GM21526 (cell line): ENCODE measurements at regions not wholly inside any gene's neighbourhood (a gene's known extent, or its start where the extent isn't known, plus 50 kb on each side); places are given as distances from the start of the nearest gene placed in this dataset.
"Not testable (repeated sequence)": the region's sequence is repeated elsewhere in the genome, so short reads cannot be mapped to it uniquely, and the experiment has no call there.

Experiments used
- ATAC-seq: cut with Tn5 transposase; IDR thresholded peaks from one replicate; pipeline ENCODE4 v1.9.1; 2021; ENCODE audit warnings: moderate library complexity; ENCODE audit not compliant: unreplicated experiment, low FRiP score

DNA sequence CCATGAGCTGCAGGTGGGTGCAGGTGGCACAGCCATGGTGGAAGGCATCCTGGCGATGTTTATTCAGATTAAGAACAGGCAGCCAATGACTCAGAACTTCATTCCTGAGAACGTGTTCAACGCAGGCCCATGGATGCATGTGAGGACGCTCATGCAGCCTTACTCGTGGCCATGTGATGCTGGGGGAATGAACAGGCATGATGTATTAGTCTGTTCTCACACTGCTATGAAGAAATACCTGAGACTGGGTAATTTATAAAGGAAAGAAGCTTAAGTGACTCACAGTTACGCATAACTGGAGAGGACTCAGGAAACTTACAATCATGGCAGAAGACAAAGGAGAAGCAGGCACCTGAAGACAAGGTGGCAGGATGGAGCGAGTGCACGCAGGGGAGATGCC, 146.6 kb downstream of the RNASET2 start:
- no peak for ATAC-seq

DNA sequence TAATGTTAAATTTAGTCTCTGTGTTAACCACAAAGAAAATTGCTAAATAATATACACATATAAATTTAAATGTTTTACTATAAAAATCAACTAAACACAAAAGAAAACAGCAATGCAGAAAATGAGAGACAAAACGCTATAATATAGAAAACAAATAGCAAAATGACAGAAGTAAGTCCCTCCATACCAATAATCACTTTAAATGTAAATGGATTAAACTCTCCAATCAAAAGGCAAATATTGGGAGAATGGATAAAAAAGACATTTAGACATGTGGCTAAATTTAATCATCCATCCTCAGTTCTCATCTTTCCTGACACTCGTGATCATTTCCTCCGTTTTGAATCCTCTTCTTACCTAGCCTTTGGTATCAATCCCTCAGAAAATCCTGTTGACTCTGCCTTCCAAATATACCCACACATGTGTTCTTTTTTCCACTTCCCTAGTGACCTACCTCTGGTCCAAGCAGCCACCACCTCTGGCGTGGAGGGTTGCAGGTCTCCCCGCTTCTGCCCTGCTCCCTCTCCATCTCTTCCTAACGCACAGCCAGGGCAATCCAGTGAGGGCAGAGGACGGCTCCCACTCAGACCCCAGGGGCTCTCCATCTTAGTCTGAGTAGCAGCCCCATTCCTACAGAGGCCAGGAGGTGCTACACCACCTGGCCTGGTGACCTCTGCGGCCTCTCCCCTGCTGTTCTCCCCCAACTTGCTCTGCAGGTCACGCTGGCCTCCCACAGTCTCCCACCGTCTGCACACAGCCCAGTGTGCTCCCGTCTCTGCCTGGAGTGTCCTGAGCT, 149.2 kb downstream of the RNASET2 start:
- no peak for ATAC-seq

DNA sequence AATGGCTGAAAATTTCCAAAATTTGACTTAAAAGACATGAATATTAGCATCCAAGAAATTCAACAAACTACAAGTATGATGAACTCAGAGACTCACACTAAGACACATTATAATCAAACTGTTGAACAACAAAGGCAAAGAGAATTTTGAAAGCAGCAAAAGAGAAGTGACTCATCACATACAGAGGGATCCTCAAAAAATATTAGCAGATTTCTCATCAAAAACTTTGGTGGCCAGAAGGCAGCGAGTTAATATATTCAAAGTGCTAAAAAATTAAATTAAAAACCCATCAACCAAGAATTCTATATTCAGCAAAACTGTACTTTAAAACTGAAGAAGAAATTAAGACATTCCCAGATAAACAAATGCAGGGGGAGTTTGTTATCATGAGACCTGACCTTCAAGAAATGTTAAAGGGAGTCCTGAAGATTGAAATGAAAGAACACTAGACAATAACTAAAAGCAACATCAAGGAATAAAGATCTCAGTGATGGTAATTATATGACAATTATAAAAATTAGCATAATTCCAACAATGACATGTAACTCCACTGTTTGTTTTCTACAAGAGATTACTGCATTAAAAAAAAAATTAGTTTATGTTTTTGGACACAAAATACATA, 150.0 kb downstream of the RNASET2 start:
- ATAC-seq, result no peak

DNA sequence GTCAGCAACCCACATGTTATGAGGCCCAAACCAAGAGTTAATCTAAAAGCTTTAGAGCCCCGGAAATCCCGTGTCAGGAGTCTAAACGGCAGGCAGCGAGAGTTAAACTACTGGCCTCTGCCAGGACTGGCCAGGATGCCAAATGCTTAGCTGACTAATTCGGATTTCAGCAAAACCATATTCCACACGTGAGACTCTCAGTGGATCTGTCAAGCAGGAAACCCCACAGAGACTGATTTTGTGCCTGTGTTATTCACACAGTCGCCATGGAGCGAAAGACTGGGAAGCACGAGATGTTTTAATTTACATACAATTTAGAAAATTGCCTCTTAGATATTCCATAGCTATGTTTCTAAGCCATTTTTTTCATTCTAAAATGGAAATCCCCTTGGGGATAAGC, 152.9 kb downstream of the RNASET2 start:
- no peak for ATAC-seq

DNA sequence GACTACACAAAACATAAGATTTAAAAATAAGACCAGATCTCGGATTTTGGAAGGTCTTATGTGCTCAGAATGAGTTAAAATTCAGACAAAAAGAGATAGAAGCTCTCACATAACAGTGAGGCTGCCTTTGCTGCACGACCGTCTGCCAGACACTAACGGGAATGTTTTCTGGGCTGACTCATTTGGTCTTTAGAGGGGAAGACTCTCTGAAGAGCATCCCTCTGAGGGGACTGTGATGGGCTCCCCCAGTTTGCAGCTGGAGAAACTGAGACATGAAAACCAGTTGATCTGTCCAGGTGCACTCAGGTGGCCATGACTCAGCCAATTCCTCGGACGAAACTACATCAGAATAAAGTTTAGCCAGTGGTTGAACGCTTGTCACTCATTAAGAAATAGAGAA, 153.9 kb downstream of the RNASET2 start:
- no peak for ATAC-seq

DNA sequence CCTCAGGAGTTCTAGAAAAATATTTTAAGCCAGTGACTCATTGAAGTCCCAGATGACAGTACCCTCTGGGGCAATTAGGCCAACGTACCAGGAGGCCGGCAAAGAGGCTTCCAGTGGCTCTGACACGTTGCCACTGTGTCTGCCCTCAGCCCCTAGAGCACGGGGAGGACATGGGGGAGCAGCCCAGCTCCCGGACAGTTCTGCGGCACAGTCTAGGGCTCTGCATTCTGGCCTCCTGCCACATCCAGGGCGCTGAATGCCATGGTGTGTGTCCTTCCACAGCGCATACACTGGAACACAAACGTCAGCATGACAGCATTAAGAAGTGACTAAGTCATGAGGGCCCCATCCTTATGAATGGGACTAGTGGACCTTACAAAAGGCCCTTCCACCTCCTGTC, 156.2 kb downstream of the RNASET2 start:
- no peak for ATAC-seq

DNA sequence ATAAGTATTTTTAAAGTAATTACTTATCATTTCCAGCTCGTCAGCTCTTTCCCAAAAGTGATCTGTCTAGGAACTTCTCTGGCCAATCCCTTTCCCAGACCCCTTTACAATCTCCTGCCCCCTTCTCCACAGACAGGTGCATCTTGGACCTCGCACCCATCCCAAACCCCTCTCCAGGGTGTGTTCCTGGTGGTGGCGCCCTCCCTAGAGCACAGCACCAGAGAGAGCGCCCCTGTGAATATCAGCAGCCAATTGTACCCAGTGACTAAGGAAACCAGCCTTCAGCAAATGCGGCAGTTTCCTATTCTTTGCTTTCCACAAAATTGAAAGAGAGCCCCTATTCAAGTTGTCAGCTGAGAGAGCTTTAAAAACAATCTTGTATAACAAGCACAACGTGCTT, 157.7 kb downstream of the RNASET2 start:
- no peak for ATAC-seq

DNA sequence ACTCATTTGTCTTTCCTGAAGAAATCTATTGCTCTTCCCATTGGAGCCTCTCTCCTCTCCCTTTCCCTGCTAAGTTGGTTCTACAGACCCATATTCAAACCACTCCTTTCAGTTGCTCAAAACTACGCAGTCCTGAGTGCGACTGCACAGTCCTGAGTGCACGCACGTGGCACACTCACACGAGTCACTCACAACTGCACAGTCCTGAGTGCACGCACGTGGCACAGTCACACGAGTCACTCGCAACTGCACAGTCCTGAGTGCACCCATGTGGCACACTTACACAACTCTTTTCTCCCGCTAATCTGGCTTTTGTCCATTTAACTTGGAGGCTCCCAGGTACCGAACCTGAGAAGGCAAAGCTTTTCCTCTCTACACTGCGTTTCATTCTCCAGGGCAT, 159.7 kb downstream of the RNASET2 start:
- ATAC-seq, result no peak

DNA sequence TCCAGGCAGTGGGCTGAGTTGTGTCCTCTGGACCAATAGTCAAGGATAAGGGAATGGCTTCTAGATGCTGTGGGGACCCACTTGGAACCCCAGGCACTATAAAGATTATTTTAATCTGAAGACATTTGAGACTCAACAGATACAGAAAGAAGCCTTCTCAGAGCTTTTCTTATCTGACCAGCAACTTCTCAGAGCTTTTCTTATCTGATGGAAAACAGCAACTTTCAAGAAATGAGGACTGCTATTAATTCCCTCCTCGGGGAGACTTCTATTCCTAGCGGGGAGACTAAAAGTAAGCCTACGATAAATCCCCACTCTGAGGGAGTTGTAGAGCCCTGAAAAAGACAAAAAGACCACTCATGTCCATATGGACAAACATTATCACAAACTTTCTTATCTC, 160.5 kb downstream of the RNASET2 start:
- ATAC-seq, result no peak

DNA sequence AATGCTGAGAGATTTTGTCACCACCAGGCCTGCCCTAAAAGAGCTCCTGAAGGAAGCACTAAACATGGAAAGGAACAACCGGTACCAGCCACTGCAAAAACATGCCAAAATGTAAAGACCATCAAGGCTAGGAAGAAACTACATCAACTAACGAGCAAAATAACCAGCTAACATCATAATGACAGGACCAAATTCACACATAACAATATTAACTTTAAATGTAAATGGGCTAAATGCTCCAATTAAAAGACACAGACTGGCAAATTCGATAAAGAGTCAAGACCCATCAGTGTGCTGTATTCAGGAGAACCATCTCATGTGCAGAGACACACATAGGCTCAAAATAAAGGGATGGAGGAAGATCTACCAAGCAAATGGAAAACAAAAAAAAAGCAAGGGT, 163.8 kb upstream of the RPS6KA2 start:
- ATAC-seq, result not testable (repeated sequence)

DNA sequence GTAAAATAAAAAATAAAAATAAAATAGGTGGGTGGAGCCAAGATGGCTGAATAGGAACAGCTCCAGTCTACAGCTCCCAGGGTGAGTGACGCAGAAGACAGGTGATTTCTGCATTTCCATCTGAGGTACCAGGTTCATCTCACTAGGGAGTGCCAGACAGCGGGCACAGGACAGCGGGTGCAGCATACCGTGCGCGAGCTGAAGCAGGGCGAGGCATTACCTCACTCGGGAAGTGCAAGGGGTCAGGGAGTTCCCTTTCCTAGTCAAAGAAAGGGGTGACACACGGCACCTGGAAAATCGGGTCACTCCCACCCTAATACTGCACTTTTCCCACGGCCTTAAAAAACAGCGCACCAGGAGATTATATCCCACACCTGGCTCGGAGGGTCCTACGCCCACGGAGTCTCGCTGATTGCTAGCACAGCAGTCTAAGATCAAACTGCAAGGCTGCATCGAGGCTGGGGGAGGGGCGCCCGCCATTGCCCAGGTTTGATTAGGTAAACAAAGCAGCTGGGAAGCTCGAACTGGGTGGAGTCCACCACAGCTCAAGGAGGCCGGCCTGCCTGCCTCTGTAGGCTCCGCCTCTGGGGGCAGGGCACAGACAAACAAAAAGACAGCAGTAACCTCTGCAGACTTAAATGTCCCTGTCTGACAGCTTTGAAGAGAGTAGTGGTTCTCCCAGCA, 161.9 kb upstream of the RPS6KA2 start:
- ATAC-seq, result not testable (repeated sequence)

DNA sequence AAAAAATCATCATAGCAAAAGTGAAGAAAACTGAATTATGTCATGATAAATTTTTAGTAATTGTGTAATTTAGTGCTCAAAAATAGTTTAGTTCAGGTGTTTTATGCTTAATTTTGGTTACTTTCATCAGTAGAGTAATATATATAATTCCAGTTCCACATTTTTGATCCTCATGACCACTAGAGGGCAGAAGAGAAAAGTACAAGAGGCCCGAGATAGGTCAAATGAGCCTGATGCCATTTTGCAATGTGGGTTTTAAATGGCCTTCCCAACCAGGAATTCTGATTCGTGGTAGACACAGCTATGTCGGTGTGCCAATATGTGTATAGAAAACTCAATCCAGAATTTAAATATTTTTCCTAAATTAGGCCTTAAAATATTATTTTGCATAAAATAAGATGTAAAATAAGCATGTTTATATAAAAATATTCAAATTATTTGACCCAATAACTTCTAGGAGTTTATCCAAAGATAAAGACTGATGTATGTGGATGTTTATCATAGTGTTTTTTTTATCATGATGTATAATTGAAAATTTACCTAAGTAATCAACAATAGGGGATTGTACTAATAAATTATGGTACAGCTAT, 159.7 kb upstream of the RPS6KA2 start:
- no peak for ATAC-seq

DNA sequence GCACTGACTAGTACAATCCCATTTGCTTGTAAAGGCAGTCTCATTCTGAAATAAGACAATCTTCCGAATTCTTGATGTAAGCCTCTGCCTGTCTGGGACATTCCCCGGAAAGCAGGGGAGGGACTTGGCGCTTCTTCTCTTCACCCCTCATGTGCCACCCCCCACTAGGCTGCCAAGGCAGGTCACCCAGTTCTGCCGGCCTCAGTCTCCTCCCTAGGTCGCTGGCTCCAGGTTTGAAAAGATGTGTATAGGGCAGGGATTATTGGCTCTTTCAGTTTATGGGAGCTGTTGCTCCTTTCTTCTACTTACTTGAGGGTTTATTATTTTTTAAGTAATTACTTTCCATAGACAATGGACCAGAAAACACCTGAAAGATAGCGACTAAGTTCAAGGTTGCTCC, 158.1 kb upstream of the RPS6KA2 start:
- ATAC-seq, result no peak

DNA sequence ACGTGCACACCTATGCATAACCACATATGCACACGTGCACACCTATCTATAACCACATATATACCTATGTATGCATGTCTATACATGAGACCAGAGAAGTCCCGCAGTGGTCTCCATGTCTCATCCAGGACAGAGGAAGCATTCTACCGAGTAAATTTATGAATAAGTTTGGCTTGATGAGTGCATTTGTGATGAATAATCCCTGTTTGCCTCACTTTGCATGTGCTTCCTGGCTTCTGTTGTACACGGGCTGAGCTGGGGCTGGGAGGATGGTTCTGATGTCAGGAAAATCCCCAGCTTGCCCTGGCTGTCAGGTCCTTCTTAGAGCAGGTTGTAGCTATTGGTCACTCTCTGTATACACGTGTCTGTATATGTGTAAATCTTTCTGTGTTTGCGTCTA, 157.6 kb upstream of the RPS6KA2 start:
- ATAC-seq, result no peak

DNA sequence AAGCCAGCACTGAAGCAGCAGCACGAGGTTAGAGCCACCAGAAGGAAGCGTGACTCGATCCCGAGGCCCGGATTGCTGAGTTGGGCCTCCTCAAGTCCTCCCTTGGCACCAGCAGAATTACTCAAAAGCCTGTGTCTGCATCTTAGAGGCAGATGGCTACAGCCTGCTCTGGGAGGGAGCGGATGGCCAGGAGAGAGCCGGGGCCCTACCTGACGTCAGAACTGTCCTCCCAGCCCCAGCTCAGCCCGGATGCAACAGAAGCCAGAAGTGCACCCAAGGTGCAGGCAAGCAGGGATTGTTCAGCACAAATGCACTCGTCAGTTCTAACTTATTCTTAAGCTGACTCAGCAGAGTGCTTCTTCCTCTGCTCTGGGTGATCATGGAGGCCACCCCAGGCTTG, 155.5 kb upstream of the RPS6KA2 start:
- ATAC-seq, result no peak

DNA sequence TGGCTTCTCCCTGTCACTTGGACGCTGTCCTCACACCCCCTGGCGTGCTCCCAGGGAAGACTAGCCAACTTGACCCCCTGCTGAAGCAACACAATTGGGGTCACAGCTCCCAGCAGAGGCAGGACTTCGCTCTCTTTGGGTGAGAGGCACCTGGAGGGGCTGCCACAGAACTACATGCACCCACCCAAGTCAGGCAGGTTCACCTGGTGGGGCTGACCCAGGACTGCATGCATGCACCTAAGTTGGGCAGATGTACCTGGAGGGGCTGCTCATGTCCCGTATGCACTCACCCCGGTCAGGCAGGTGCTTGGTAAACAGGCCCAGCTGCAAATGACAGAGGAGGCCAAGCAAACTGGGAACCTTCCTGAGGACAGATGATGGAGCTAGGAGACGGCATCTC, 154.3 kb upstream of the RPS6KA2 start:
- no peak for ATAC-seq

DNA sequence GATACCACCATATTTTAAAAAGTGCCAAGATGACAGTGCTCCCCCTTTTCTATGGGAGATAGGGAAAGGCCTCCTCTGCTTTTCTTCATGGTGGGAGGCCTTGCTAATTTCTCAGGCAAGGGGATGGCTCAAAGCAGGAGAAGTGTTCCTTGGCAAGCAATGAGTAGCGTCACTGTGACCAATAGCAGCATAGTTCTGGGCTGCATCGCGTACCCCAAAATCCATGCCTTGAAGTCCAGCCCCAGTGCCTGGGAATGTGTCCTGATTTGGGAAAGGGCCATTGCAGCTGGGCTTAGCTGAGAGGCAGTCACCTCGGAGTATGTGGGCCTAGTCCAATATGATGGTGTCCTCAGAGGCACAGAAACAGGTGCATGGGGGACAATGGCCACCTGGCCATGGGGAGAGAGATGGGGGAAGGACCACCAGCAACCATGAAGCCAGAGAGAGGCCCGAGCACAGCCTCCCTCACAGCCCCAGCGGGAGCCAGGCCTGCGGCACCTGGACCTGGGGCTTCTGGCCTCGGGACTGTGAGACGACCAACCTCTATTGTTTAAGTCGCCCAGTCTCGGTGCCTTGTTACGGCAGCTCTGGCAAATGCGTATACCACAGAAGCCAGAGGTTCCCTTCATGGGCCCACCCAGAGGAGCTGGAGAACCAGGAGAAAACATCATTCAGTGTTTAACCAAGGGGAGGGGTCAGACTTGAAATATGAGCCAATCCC, 153.1 kb upstream of the RPS6KA2 start:
- ATAC-seq, result no peak

DNA sequence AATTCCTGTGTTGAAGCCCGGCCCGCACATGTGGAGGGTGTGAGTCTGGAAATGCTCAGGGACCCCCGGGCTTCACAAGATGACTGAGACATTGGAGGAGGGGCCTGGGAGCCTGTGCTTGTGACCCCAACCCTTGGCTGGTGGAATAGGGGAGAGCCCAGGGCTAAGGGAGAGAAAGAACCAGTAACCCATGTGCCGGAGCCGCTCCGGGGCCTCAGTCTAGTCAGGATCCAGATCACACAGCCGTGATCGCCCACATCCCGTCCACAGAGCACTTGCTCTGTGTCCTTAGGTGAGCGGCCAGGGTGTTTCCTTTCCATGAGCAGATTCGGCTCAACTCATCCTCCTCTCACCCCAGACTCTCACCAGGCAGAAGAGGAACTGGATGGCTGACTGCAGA, 152.3 kb upstream of the RPS6KA2 start:
- no peak for ATAC-seq

DNA sequence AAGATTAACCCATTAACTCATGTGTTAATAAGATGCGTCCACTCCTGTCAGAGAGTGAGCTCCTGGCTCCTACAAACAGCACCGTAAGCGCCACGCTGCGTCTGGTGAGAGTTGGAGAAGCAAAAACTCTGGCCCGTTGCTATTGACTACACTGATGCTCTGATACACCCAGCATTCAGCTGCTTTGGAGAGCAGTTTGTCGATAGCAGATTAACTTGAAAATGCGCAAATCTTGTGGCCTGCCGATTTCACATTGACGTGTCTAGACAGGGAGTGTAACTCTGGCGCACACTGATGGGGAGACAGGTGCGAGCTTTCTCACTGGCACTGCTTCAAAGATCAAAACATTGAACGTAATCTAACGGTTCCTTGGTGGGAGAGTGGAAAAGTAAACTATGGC, 151.7 kb upstream of the RPS6KA2 start:
- no peak for ATAC-seq

DNA sequence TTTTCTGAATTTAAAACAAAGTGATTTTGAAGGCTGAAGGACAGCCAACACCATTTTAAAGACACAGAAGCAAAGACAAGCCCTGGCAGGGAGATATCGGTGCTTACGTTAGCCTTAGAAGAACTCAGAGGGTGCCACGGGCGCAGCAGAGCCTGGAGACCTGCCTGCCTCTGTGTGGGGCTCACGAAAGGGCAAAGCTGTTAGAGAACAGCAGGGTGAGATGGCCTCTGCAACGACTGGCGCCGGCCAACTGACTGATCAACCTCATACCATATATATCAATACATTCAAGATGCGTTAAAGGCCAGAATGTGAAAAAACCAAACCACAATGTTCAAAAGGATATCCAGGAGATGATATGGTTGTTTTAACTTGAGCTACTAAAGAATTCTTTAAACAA, 151.0 kb upstream of the RPS6KA2 start:
- ATAC-seq, result no peak

DNA sequence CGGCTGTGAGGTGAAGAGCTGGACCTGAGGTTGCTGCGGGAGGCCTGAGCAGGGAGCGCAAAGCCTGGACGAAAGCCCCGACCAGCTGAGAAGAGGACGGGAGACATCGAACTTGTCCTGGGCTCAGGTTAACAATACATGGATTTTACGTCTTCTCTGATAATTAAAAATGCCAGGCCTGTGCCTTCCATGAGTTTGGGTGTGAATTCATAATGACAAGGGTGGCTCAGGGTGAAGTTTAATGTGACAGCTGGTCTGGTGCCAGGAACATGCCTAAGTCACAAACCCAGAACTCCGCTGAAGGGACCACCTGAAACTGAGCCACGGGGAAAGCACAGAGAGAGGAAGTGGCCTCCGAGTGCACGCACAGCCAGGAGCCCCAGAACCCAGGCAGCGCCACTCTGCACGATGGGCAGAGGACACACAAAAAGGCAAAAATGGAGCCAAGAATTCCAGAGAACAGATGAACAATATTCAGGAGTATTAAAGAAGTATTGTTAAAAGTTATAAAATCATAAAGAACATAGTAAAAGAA, 150.1 kb upstream of the RPS6KA2 start:
- no peak for ATAC-seq
